IPS-18a (cell line): ENCODE measurements at regions not wholly inside any gene's neighbourhood (a gene's known extent, or its start where the extent isn't known, plus 50 kb on each side); places are given as distances from the start of the nearest gene placed in this dataset.

Experiments used
- H3K27ac ChIP-seq: one replicate; pipeline ENCODE4 v1.5.1; 2013; ENCODE audit warnings: low read length
- H3K27me3 ChIP-seq: one replicate; pipeline ENCODE4 v1.6.1; 2013; ENCODE audit warnings: mild to moderate bottlenecking, low read length; ENCODE audit not compliant: control insufficient read depth, insufficient read depth
- H3K36me3 ChIP-seq: one replicate; pipeline ENCODE4 v1.6.1; 2013; ENCODE audit warnings: low read depth, low read length; ENCODE audit not compliant: control insufficient read depth
- H3K4me1 ChIP-seq: one replicate; pipeline ENCODE4 v1.6.1; 2013; ENCODE audit warnings: low read depth, low read length; ENCODE audit not compliant: control insufficient read depth
- H3K4me3 ChIP-seq: one replicate; pipeline ENCODE4 v1.5.1; 2013; ENCODE audit warnings: low read length
- H3K9ac ChIP-seq: one replicate; pipeline ENCODE4 v1.6.1; 2013; ENCODE audit warnings: mild to moderate bottlenecking, low read length, moderate library complexity
- H3K9me3 ChIP-seq: one replicate; pipeline ENCODE4 v1.6.1; 2013; ENCODE audit warnings: low read depth, low read length; ENCODE audit not compliant: control insufficient read depth

GRCh38 chr18:41265047-41265446 is 690.0 kb upstream of the PIK3C3 start:
- Histone ChIP-seq H3K9ac (no peak overlapping the region), H3K4me3 (no peak overlapping the region), H3K27ac (no peak overlapping the region), H3K36me3 (no peaks in the 10 kb centered on the region), H3K4me1 (no peaks in the 10 kb centered on the region), H3K9me3 (no peaks in the 10 kb centered on the region), H3K27me3 (no peaks in the 10 kb centered on the region)

GRCh38 chr18:41263956-41264355 is 691.1 kb upstream of the PIK3C3 start:
- Histone ChIP-seq H3K9me3 (no peaks in the 10 kb centered on the region), H3K27me3 (no peaks in the 10 kb centered on the region), H3K4me1 (no peaks in the 10 kb centered on the region), H3K9ac (no peak overlapping the region), H3K36me3 (no peaks in the 10 kb centered on the region), H3K4me3 (no peak overlapping the region), H3K27ac (no peak overlapping the region)

GRCh38 chr18:41262688-41263087 is 692.3 kb upstream of the PIK3C3 start:
- Histone ChIP-seq H3K9ac (no peak overlapping the region), H3K9me3 (no peaks in the 10 kb centered on the region), H3K4me3 (no peak overlapping the region), H3K27ac (no peak overlapping the region), H3K4me1 (no peaks in the 10 kb centered on the region), H3K36me3 (no peaks in the 10 kb centered on the region), H3K27me3 (no peaks in the 10 kb centered on the region)

- H3K4me1 ChIP-seq = no peaks in the 10 kb centered on the region
- H3K4me3 ChIP-seq = no peak overlapping the region
- H3K9ac ChIP-seq = no peak overlapping the region
- H3K36me3 ChIP-seq = no peaks in the 10 kb centered on the region
- no peaks in the 10 kb centered on the region for H3K27me3 ChIP-seq
- H3K9me3 ChIP-seq = no peaks in the 10 kb centered on the region
- H3K27ac ChIP-seq = no peak overlapping the region
These were observed 710.4 kb upstream of the PIK3C3 start for GRCh38 chr18:41244591-41245037.

- H3K27me3 ChIP-seq = no peaks in the 10 kb centered on the region
- no peak overlapping the region for H3K27ac ChIP-seq
- H3K36me3 ChIP-seq = no peaks in the 10 kb centered on the region
- H3K9me3 ChIP-seq = no peaks in the 10 kb centered on the region
- no peaks in the 10 kb centered on the region for H3K4me1 ChIP-seq
- H3K4me3 ChIP-seq = no peak overlapping the region
- H3K9ac ChIP-seq = no peak overlapping the region
These were observed 717.7 kb upstream of the PIK3C3 start for GRCh38 chr18:41237317-41237716.

GRCh38 chr18:41231681-41232080 is 723.4 kb upstream of the PIK3C3 start:
- Histone ChIP-seq H3K9me3 (no peaks in the 10 kb centered on the region), H3K9ac (no peak overlapping the region), H3K27me3 (no peaks in the 10 kb centered on the region), H3K4me1 (no peaks in the 10 kb centered on the region), H3K36me3 (no peaks in the 10 kb centered on the region), H3K27ac (no peak overlapping the region), H3K4me3 (no peak overlapping the region)

GRCh38 chr18:41227993-41228392 is 727.0 kb upstream of the PIK3C3 start:
- Histone ChIP-seq H3K4me1 (no peaks in the 10 kb centered on the region), H3K36me3 (no peaks in the 10 kb centered on the region), H3K27me3 (no peaks in the 10 kb centered on the region), H3K4me3 (no peak overlapping the region), H3K9me3 (no peaks in the 10 kb centered on the region), H3K9ac (no peak overlapping the region), H3K27ac (no peak overlapping the region)

GRCh38 chr18:41226911-41227310 is 728.1 kb upstream of the PIK3C3 start:
- Histone ChIP-seq H3K27ac (no peak overlapping the region), H3K4me3 (no peak overlapping the region), H3K36me3 (no peaks in the 10 kb centered on the region), H3K4me1 (no peaks in the 10 kb centered on the region), H3K27me3 (no peaks in the 10 kb centered on the region), H3K9ac (no peak overlapping the region), H3K9me3 (no peaks in the 10 kb centered on the region)

- no peaks in the 10 kb centered on the region for H3K27me3 ChIP-seq
- no peaks in the 10 kb centered on the region for H3K36me3 ChIP-seq
- no peak overlapping the region for H3K4me3 ChIP-seq
- H3K27ac ChIP-seq = no peak overlapping the region
- no peaks in the 10 kb centered on the region for H3K9me3 ChIP-seq
- no peak overlapping the region for H3K9ac ChIP-seq
- no peaks in the 10 kb centered on the region for H3K4me1 ChIP-seq
These were observed 728.8 kb upstream of the PIK3C3 start for GRCh38 chr18:41226186-41226585.

GRCh38 chr18:41216341-41217003 is 738.6 kb upstream of the PIK3C3 start:
- no peaks in the 10 kb centered on the region for H3K4me1 ChIP-seq
- no peaks in the 10 kb centered on the region for H3K9me3 ChIP-seq
- no peaks in the 10 kb centered on the region for H3K36me3 ChIP-seq
- no peak overlapping the region for H3K27ac ChIP-seq
- H3K4me3 ChIP-seq = no peak overlapping the region
- no peaks in the 10 kb centered on the region for H3K27me3 ChIP-seq
- no peak overlapping the region for H3K9ac ChIP-seq

GRCh38 chr18:41207706-41208105 is 747.3 kb upstream of the PIK3C3 start:
- no peaks in the 10 kb centered on the region for H3K4me1 ChIP-seq

GRCh38 chr18:41206341-41206830 is 748.6 kb upstream of the PIK3C3 start:
- Histone ChIP-seq H3K27ac (no peak overlapping the region), H3K9me3 (no peaks in the 10 kb centered on the region), H3K4me1 (no peaks in the 10 kb centered on the region), H3K27me3 (no peaks in the 10 kb centered on the region), H3K9ac (no peak overlapping the region), H3K36me3 (no peaks in the 10 kb centered on the region), H3K4me3 (no peak overlapping the region)

More at GRCh38 chr18:41207706-41208105, 747.3 kb upstream of the PIK3C3 start:
- H3K9ac ChIP-seq = no peak overlapping the region
- no peaks in the 10 kb centered on the region for H3K27me3 ChIP-seq
- no peak overlapping the region for H3K4me3 ChIP-seq
- H3K9me3 ChIP-seq = no peaks in the 10 kb centered on the region
- H3K27ac ChIP-seq = no peak overlapping the region
- H3K36me3 ChIP-seq = no peaks in the 10 kb centered on the region
